ENCODE measurements at regions not wholly inside any gene's neighbourhood (a gene's known extent, or its start where the extent isn't known, plus 50 kb on each side); places are given as distances from the start of the nearest gene placed in this dataset.

DNA sequence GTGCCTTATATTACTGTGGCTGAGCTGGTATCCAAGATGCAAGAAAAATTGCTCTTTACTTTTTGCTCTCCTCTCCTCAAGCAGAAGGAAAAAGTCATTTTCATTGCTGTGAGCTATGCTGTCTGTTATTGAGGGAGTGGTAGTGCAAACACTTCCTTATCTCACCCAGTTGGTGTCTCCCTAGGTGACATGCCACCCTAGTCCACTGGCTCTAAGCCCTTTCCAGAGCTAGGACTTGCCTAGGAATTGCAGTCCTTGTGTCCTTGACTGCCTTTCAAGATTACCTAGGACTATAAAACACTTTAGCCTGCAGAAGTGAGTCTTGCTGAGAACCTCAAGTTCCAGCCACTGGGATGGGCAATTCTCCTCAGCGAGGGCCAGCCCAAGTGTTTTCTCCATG, 458.3 kb downstream of the MRPL39 start:
- TF ChIP-seq CTCF (IDR thresholded peaks at IDR 0.05; ENCODE audit: low read depth, low read length) (no peak), EZH2phosphoT487 (IDR thresholded peaks at IDR 0.05; ENCODE audit: low read depth) (no peak)

Measured in OCI-LY3 (cell line).